ENCODE measurements at regions not wholly inside any gene's neighbourhood (a gene's known extent, or its start where the extent isn't known, plus 50 kb on each side); places are given as distances from the start of the nearest gene placed in this dataset.

DNA sequence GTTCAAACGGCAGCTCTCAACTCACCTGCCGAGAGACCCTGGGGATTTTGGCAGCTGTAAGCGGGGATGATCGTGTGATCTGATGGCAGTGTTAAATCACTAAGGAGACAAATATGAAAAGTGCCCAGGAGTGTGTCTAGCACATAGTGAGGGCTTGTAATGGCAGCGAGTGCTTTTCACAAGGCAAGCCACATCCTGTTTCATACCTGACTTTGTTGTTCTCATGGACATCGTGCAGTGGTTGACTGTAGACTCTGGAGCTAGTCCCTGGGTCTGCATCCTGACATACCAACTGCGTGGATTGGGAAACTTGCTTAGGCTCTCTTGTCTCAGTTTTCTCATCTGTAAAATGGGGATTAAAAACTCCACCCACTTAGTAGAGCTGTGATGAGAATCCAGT lies 148.5 kb downstream of the VRK1 start:
- TF ChIP-seq, protein P1, sequence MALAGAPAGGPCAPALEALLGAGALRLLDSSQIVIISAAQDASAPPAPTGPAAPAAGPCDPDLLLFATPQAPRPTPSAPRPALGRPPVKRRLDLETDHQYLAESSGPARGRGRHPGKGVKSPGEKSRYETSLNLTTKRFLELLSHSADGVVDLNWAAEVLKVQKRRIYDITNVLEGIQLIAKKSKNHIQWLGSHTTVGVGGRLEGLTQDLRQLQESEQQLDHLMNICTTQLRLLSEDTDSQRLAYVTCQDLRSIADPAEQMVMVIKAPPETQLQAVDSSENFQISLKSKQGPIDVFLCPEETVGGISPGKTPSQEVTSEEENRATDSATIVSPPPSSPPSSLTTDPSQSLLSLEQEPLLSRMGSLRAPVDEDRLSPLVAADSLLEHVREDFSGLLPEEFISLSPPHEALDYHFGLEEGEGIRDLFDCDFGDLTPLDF (CRISPR knock-in tag; IDR thresholded peaks at IDR 0.05) = no peak
- TF ChIP-seq, protein P2, sequence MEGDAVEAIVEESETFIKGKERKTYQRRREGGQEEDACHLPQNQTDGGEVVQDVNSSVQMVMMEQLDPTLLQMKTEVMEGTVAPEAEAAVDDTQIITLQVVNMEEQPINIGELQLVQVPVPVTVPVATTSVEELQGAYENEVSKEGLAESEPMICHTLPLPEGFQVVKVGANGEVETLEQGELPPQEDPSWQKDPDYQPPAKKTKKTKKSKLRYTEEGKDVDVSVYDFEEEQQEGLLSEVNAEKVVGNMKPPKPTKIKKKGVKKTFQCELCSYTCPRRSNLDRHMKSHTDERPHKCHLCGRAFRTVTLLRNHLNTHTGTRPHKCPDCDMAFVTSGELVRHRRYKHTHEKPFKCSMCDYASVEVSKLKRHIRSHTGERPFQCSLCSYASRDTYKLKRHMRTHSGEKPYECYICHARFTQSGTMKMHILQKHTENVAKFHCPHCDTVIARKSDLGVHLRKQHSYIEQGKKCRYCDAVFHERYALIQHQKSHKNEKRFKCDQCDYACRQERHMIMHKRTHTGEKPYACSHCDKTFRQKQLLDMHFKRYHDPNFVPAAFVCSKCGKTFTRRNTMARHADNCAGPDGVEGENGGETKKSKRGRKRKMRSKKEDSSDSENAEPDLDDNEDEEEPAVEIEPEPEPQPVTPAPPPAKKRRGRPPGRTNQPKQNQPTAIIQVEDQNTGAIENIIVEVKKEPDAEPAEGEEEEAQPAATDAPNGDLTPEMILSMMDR (IDR thresholded peaks at IDR 0.05) = no peak
- TF ChIP-seq CREB1 (CRISPR knock-in tag; IDR thresholded peaks at IDR 0.05) (no peak), RELA (CRISPR knock-in tag; IDR thresholded peaks at IDR 0.05; ENCODE audit: borderline replicate concordance) (no peak), ZNF263 (CRISPR knock-in tag; IDR thresholded peaks at IDR 0.05; ENCODE audit: low read depth) (no peak), SP1 (CRISPR knock-in tag; conservative IDR thresholded peaks at IDR 0.05) (no peak)
- TF ChIP-seq, protein P3, sequence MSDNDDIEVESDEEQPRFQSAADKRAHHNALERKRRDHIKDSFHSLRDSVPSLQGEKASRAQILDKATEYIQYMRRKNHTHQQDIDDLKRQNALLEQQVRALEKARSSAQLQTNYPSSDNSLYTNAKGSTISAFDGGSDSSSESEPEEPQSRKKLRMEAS (CRISPR knock-in tag; IDR thresholded peaks at IDR 0.05) = no peak
- TF ChIP-seq, protein P4, sequence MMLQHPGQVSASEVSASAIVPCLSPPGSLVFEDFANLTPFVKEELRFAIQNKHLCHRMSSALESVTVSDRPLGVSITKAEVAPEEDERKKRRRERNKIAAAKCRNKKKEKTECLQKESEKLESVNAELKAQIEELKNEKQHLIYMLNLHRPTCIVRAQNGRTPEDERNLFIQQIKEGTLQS (CRISPR knock-in tag; conservative IDR thresholded peaks at IDR 0.05) = no peak
- TF ChIP-seq, protein P5, sequence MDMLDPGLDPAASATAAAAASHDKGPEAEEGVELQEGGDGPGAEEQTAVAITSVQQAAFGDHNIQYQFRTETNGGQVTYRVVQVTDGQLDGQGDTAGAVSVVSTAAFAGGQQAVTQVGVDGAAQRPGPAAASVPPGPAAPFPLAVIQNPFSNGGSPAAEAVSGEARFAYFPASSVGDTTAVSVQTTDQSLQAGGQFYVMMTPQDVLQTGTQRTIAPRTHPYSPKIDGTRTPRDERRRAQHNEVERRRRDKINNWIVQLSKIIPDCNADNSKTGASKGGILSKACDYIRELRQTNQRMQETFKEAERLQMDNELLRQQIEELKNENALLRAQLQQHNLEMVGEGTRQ (CRISPR knock-in tag; IDR thresholded peaks at IDR 0.05) = no peak

All from WTC11 (cell line).